ENCODE measurements at regions not wholly inside any gene's neighbourhood (a gene's known extent, or its start where the extent isn't known, plus 50 kb on each side); places are given as distances from the start of the nearest gene placed in this dataset.

GRCh38 chr2:175468431-175469098 lies 287.1 kb upstream of the ATP5MC3 start:
- Mint-ChIP-seq H3K4me1 (no peaks in the 10 kb centered on the region), H3K36me3 (no peaks in the 10 kb centered on the region), H3K27me3 (no peaks in the 10 kb centered on the region), H3K4me3 (no peak overlapping the region), H3K27ac (no peak overlapping the region), H3K9me3 (no peaks in the 10 kb centered on the region)
- DNase-seq (ENCODE audit: low spot score in 2 of 2): no peak
- ATAC-seq (ENCODE audit: low read depth): no peak

GRCh38 chr2:175465101-175465500 lies 283.6 kb upstream of the ATP5MC3 start:
- DNase-seq (ENCODE audit: low spot score in 2 of 2): no peak
- Mint-ChIP-seq H3K9me3 (peaks cover 2% of the 10 kb centered on the region), H3K27ac (no peak overlapping the region), H3K4me3 (no peak overlapping the region), H3K4me1 (no peaks in the 10 kb centered on the region), H3K36me3 (no peaks in the 10 kb centered on the region), H3K27me3 (no peaks in the 10 kb centered on the region)
- ATAC-seq (ENCODE audit: low read depth): no peak

- Mint-ChIP-seq H3K36me3 (no peaks in the 10 kb centered on the region), H3K27ac (no peak overlapping the region), H3K4me3 (no peak overlapping the region), H3K9me3 (peaks cover 2% of the 10 kb centered on the region), H3K27me3 (no peaks in the 10 kb centered on the region), H3K4me1 (no peaks in the 10 kb centered on the region)
- ATAC-seq (ENCODE audit: low read depth) (no peak), DNase-seq (ENCODE audit: low spot score in 2 of 2) (no peak)
Observed at GRCh38 chr2:175464311-175464670, 282.8 kb upstream of the ATP5MC3 start.

DNA sequence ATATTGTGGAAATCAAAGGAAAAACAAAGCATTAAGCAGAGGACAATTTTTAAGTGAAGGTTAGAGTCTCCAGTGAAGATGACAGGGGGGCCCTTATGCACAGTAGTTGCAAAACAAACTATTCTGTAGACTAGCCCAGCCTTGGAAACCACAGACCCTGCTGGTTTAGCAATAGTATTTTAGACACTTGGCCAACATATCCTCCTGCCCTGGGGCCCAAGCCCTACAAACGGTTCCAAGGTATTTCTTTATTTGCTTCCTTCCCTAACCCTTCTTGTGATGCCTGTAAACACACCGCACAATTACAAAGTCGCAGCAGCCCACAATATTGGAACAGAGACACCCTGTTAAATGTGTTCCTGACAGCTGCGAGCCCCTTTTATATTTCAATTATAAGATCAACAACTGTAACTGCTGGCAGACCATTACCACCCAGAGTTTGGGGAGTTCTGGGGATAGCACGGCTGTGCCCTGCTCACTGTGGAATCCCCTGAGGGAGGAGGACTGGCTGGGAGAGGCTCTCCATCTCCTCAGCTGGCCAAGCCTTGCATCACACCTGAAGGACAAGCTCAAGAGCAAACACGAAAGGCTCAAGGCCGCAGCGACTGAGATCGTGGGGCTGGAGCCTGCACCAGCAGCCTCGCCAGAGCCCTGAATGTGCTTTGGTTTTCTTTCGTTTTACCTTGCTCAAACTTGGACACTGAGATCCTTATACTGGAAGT lies 282.2 kb upstream of the ATP5MC3 start:
- no peaks in the 10 kb centered on the region for H3K27me3 Mint-ChIP-seq
- no peak for ATAC-seq (ENCODE audit: low read depth)
- peaks cover 2% of the 10 kb centered on the region for H3K9me3 Mint-ChIP-seq
- no peaks in the 10 kb centered on the region for H3K4me1 Mint-ChIP-seq
- no peak overlapping the region for H3K4me3 Mint-ChIP-seq
- H3K27ac Mint-ChIP-seq: no peak overlapping the region
- no peaks in the 10 kb centered on the region for H3K36me3 Mint-ChIP-seq
- no peak for DNase-seq (ENCODE audit: low spot score in 2 of 2)

GRCh38 chr2:175463169-175463568 lies 281.7 kb upstream of the ATP5MC3 start:
- Mint-ChIP-seq H3K27ac (no peak overlapping the region), H3K4me3 (no peak overlapping the region), H3K4me1 (no peaks in the 10 kb centered on the region), H3K27me3 (no peaks in the 10 kb centered on the region), H3K9me3 (peaks cover 2% of the 10 kb centered on the region), H3K36me3 (no peaks in the 10 kb centered on the region)
- DNase-seq (ENCODE audit: low spot score in 2 of 2) (no peak), ATAC-seq (ENCODE audit: low read depth) (no peak)

- Mint-ChIP-seq H3K9me3 (peaks cover 2% of the 10 kb centered on the region), H3K4me1 (no peaks in the 10 kb centered on the region), H3K4me3 (no peak overlapping the region), H3K27ac (no peak overlapping the region), H3K27me3 (no peaks in the 10 kb centered on the region), H3K36me3 (no peaks in the 10 kb centered on the region)
- no peak for ATAC-seq (ENCODE audit: low read depth)
- no peak for DNase-seq (ENCODE audit: low spot score in 2 of 2)
Observed at GRCh38 chr2:175462246-175462645, 280.7 kb upstream of the ATP5MC3 start.

DNA sequence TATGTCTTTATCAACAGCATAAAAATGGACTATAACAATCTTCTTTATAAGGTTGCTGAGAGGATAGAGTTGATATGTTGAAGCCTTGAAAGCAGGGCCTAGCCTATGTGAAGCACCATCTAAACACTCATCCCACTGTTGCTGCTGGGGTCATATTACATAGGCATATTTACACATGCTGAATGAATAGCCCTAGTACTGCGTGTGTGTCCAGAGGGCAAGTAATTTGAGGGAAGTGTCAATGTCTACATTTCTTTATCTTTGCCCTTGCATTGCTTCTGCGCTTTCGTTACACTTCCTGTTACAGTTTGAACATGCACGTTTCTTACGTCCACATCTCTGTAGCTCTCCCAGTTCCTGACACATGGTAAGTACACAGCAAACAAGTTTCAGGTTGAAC lies 280.3 kb upstream of the ATP5MC3 start:
- H3K4me3 Mint-ChIP-seq: no peak overlapping the region
- H3K36me3 Mint-ChIP-seq: no peaks in the 10 kb centered on the region
- H3K9me3 Mint-ChIP-seq: peaks cover 2% of the 10 kb centered on the region
- H3K27me3 Mint-ChIP-seq: no peaks in the 10 kb centered on the region
- ATAC-seq (ENCODE audit: low read depth): no peak
- no peak for DNase-seq (ENCODE audit: low spot score in 2 of 2)
- no peak overlapping the region for H3K27ac Mint-ChIP-seq
- no peaks in the 10 kb centered on the region for H3K4me1 Mint-ChIP-seq

GRCh38 chr2:175457895-175458448 lies 276.5 kb upstream of the ATP5MC3 start:
- Mint-ChIP-seq H3K4me1 (no peaks in the 10 kb centered on the region), H3K27ac (no peak overlapping the region), H3K4me3 (no peak overlapping the region), H3K27me3 (peaks cover 3% of the 10 kb centered on the region), H3K9me3 (peaks cover 2% of the 10 kb centered on the region), H3K36me3 (no peaks in the 10 kb centered on the region)
- DNase-seq (ENCODE audit: low spot score in 2 of 2) (no peak), ATAC-seq (ENCODE audit: low read depth) (no peak)

DNA sequence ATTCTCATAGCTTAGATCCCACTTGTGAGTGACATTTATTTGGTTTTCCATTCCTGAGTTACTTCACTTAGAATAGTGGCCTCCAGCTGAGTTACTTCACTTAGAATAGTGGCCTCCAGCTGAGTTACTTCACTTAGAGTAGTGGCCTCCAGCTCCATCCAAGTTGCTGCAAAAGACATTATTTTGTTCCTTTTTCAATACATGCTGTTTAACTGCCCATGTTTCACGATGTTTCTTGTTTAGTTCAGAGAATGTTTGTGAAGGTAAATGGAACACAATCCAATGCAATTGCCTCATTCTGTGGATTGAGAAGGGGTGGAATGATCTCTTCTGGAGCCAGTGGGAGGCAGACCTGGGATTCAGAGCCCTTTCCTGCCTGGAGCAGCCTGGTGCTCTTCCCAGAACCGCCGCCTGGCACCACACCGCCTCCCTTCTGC lies 273.5 kb upstream of the ATP5MC3 start:
- H3K27me3 Mint-ChIP-seq: peaks cover 5% of the 10 kb centered on the region

DNA sequence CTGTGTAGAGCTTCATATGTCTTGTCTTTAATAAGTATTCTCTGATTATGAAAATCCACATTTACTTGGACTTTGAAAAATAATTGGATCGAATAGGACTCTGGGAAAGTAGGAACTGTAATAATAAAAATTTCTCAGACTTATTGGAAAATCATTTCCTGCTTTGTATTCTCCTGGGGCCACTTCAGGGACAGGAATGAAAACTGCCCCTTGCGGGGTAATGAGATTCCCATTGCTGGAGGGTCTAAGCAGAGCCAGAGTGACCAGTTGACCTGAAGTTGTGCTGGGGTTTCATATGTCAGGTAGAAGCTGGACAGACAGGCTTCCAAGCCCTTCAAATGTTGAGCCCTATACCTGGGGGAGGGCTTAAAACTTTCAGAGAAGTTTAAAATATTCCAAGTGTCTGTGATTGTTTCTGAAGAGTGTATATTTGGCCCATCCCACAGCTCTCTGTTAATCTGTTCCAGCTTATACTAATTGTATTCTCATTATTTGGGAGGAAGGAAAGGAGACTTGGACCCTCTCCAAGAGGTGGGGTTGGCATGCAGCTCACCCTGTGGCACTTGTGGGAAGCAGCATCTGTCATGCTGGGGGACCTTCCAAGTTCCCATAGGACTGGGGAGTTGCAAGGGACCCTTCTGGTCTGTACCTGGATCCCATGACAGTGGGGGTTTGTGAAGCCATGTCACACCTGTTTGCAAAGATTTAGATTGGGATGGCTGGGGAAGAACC lies 268.7 kb upstream of the ATP5MC3 start:
- Mint-ChIP-seq H3K36me3 (no peaks in the 10 kb centered on the region), H3K27me3 (peaks cover 5% of the 10 kb centered on the region), H3K4me3 (no peak overlapping the region), H3K4me1 (no peaks in the 10 kb centered on the region), H3K9me3 (peaks cover 2% of the 10 kb centered on the region), H3K27ac (no peak overlapping the region)
- ATAC-seq (ENCODE audit: low read depth): no peak
- no peak for DNase-seq (ENCODE audit: low spot score in 2 of 2)

More for the DNA sequence above, 273.5 kb upstream of the ATP5MC3 start:
- H3K27ac Mint-ChIP-seq: no peak overlapping the region
- no peaks in the 10 kb centered on the region for H3K36me3 Mint-ChIP-seq
- H3K4me3 Mint-ChIP-seq: no peak overlapping the region
- DNase-seq (ENCODE audit: low spot score in 2 of 2) (no peak), ATAC-seq (ENCODE audit: low read depth) (no peak)
- H3K4me1 Mint-ChIP-seq: no peaks in the 10 kb centered on the region
- no peaks in the 10 kb centered on the region for H3K9me3 Mint-ChIP-seq

- peaks cover 2% of the 10 kb centered on the region for H3K9me3 Mint-ChIP-seq
Observed at GRCh38 chr2:175449616-175450015, 268.1 kb upstream of the ATP5MC3 start.

DNA sequence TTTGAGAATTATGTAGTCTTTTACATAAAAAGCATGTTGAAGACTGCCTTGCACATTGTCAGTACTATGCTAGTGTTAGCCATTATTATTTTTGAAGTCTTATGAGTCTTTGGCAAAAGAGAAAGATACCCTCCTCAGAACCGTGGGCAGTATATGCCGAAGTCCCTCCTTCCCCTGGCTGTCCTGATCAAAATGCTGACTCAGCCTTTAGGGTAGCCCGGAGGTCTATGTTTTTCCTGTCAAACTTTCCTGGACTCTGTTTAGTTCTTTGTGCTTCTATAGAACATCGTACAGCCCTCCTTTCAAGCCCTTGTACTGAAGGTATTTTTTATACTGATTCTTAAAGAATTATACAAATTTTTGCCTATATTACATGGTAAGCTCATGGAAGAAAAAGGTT lies 264.7 kb upstream of the ATP5MC3 start:
- no peak for DNase-seq (ENCODE audit: low spot score in 2 of 2)
- peaks cover 1% of the 10 kb centered on the region for H3K27me3 Mint-ChIP-seq
- H3K9me3 Mint-ChIP-seq: peaks cover 2% of the 10 kb centered on the region
- H3K36me3 Mint-ChIP-seq: no peaks in the 10 kb centered on the region
- no peak overlapping the region for H3K27ac Mint-ChIP-seq
- ATAC-seq (ENCODE audit: low read depth): no peak
- H3K4me1 Mint-ChIP-seq: no peaks in the 10 kb centered on the region
- no peak overlapping the region for H3K4me3 Mint-ChIP-seq

More at GRCh38 chr2:175449616-175450015, 268.1 kb upstream of the ATP5MC3 start:
- Mint-ChIP-seq H3K27ac (no peak overlapping the region), H3K36me3 (no peaks in the 10 kb centered on the region), H3K4me3 (no peak overlapping the region), H3K27me3 (peaks cover 3% of the 10 kb centered on the region), H3K4me1 (no peaks in the 10 kb centered on the region)
- ATAC-seq (ENCODE audit: low read depth): no peak
- DNase-seq (ENCODE audit: low spot score in 2 of 2): no peak

GRCh38 chr2:175445281-175445680 lies 263.8 kb upstream of the ATP5MC3 start:
- Mint-ChIP-seq H3K9me3 (peaks cover 2% of the 10 kb centered on the region), H3K36me3 (no peaks in the 10 kb centered on the region), H3K4me3 (no peak overlapping the region), H3K27me3 (no peaks in the 10 kb centered on the region), H3K4me1 (no peaks in the 10 kb centered on the region), H3K27ac (no peak overlapping the region)
- ATAC-seq (ENCODE audit: low read depth) (no peak), DNase-seq (ENCODE audit: low spot score in 2 of 2) (no peak)

DNA sequence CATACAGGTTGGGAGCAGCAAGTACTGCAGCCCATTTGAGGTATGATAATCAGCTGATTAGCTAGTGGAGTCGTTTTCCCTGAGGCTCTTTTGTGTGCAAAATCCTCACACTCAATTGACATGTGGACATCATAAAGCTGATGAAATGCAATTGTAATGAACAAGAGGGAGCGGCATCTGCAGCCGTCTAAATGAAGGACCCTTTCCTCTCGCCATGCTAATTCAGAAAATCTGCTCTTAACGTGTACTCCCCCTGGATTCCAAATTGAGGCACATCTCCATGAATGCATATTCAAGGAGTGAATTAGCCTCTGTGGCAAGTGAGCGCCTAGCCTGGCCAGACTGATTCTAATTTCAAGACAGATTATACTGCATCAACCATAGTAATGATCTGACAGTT lies 260.9 kb upstream of the ATP5MC3 start:
- H3K4me3 Mint-ChIP-seq: no peak overlapping the region
- no peaks in the 10 kb centered on the region for H3K4me1 Mint-ChIP-seq

More for the DNA sequence above, 260.9 kb upstream of the ATP5MC3 start:
- Mint-ChIP-seq H3K36me3 (no peaks in the 10 kb centered on the region), H3K9me3 (no peaks in the 10 kb centered on the region), H3K27me3 (peaks cover 3% of the 10 kb centered on the region), H3K27ac (no peak overlapping the region)
- DNase-seq (ENCODE audit: low spot score in 2 of 2) (no peak), ATAC-seq (ENCODE audit: low read depth) (no peak)
